WTC11 (cell line): ENCODE measurements at regions not wholly inside any gene's neighbourhood (a gene's known extent, or its start where the extent isn't known, plus 50 kb on each side); places are given as distances from the start of the nearest gene placed in this dataset.

Experiments
- CTCF ChIP-seq: fragments of 200-600 bp; IDR thresholded peaks from 2 replicates; pipeline ENCODE4 v1.8.0; 2022; ENCODE audit warnings: antibody characterized with exemption
- EMX1 ChIP-seq: fragments of 250-450 bp; sonication (Bioruptor Pico); IDR thresholded peaks from 2 replicates; pipeline ENCODE4 v1.8.0; 2021; ENCODE audit warnings: mild to moderate bottlenecking
- IRF1 ChIP-seq: sonication (generic); formaldehyde crosslinking; IDR thresholded peaks from 2 replicates; pipeline ENCODE4 v1.8.0; 2023; ENCODE audit warnings: missing genetic modification reagents
- NR1H2 ChIP-seq: sonication (generic); formaldehyde crosslinking; IDR thresholded peaks from 2 replicates; pipeline ENCODE4 v1.9.0; 2021; ENCODE audit warnings: mild to moderate bottlenecking, moderate library complexity, missing genetic modification reagents
- SP1 ChIP-seq: sonication (generic); formaldehyde crosslinking; conservative IDR thresholded peaks from 2 replicates; pipeline ENCODE4 v1.8.1; 2022; ENCODE audit warnings: missing genetic modification reagents
- STAT6 ChIP-seq: sonication (generic); formaldehyde crosslinking; conservative IDR thresholded peaks from 2 replicates; pipeline ENCODE4 v1.8.1; 2023; ENCODE audit warnings: mild to moderate bottlenecking, low read depth, missing genetic modification reagents, moderate library complexity
- ZBTB43 ChIP-seq: sonication (generic); formaldehyde crosslinking; IDR thresholded peaks from 2 replicates; pipeline ENCODE4 v1.8.1; 2023; ENCODE audit warnings: mild to moderate bottlenecking, missing genetic modification reagents

- TF ChIP-seq SP1 (CRISPR knock-in tag): no peak
- no peak for TF ChIP-seq CTCF
- TF ChIP-seq NR1H2 (CRISPR knock-in tag): no peak
- TF ChIP-seq IRF1 (CRISPR knock-in tag): no peak
- no peak for TF ChIP-seq EMX1
- no peak for TF ChIP-seq ZBTB43
- TF ChIP-seq STAT6 (CRISPR knock-in tag): no peak
These were observed 1378.0 kb upstream of the PCDH9 start for GRCh38 chr13:68608147-68608546.
